T-helper 2 cell treated with Interferon-gamma antibody and Interleukin-4, amounts not matched to agents 5 μg/mL and 100 μg/mL, for 36 hours (primary cell): ENCODE measurements at regions not wholly inside any gene's neighbourhood (a gene's known extent, or its start where the extent isn't known, plus 50 kb on each side); places are given as distances from the start of the nearest gene placed in this dataset.

Source experiments
- DNase-seq: peaks from one replicate; pipeline ENCODE4 v3.0.0; 2021; ENCODE audit warnings: low spot score
- H3K27ac Mint-ChIP-seq: one replicate; pipeline ENCODE4 v1.8.0; 2021; ENCODE audit warnings: mild to moderate bottlenecking, mixed read lengths
- H3K27me3 Mint-ChIP-seq: one replicate; pipeline ENCODE4 v1.8.0; 2021; ENCODE audit warnings: low read depth, mixed read lengths
- H3K36me3 Mint-ChIP-seq: one replicate; pipeline ENCODE4 v1.8.0; 2021; ENCODE audit warnings: low read depth, mixed read lengths
- H3K4me1 Mint-ChIP-seq: one replicate; pipeline ENCODE4 v1.8.0; 2021; ENCODE audit warnings: low read depth, mixed read lengths
- H3K4me3 Mint-ChIP-seq: one replicate; pipeline ENCODE4 v1.8.0; 2022; ENCODE audit warnings: mild to moderate bottlenecking, moderate library complexity, mixed read lengths
- H3K9me3 Mint-ChIP-seq: one replicate; pipeline ENCODE4 v1.8.0; 2021; ENCODE audit warnings: mixed read lengths

- Mint-ChIP-seq H3K36me3 (no peaks in the 10 kb centered on the region), H3K4me1 (no peaks in the 10 kb centered on the region), H3K4me3 (no peak overlapping the region), H3K27me3 (no peaks in the 10 kb centered on the region), H3K9me3 (no peaks in the 10 kb centered on the region), H3K27ac (no peak overlapping the region)
- no peak for DNase-seq
Observed at GRCh38 chr4:20431543-20431951, 179.8 kb downstream of the SLIT2 start.

DNA sequence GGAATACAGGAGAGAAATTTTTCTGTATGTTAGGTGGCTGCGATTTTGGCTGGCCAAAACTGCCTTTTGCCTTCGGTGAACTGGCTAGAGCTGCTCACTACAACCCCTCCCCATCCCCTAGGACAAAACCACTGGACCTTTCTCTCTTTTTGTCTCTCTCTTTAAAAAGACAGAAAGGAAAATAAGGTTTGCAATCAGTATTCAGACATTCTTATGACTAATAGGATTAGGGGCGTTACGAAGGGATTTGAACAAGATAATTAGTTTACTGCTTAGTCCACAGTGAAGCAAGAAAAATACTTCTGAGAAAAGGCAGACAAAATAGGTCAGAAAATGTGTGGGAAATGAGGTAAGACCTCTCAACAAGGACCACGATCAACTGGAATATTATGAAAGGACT is 180.4 kb downstream of the SLIT2 start:
- no peaks in the 10 kb centered on the region for H3K36me3 Mint-ChIP-seq
- H3K4me3 Mint-ChIP-seq: no peak overlapping the region
- H3K27me3 Mint-ChIP-seq: no peaks in the 10 kb centered on the region
- no peak overlapping the region for H3K27ac Mint-ChIP-seq
- DNase-seq: no peak
- H3K9me3 Mint-ChIP-seq: no peaks in the 10 kb centered on the region
- H3K4me1 Mint-ChIP-seq: no peaks in the 10 kb centered on the region

DNA sequence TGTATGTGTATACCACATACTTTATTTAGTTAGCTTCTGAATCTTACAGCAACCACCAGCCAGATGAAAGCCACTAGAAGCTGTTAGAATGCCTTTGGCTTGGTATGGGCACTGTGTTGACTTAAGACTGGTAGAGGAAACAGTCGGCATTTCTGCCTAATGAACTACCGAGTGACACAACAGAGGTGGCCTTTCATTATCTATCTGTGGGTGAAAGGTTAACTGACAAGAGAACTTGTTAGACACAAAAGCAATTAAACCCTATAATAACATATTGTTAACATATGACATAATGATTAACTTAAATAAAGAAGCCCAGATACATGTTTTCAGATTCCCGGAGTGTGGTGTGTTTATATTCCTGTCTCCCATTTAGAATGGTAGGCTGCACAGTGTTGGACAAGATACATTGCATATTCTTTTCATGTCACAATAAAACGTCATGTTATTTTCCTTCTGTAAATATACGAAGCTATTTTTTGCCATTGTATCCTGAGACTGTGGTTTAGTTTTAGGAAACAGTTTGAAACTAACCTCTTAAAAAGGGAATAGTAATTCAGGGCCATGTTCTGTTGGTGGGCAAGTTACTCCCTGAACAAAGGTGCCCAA is 181.5 kb downstream of the SLIT2 start:
- Mint-ChIP-seq H3K4me3 (no peak overlapping the region), H3K9me3 (no peaks in the 10 kb centered on the region), H3K4me1 (no peaks in the 10 kb centered on the region), H3K36me3 (no peaks in the 10 kb centered on the region), H3K27ac (no peak overlapping the region), H3K27me3 (no peaks in the 10 kb centered on the region)
- no peak for DNase-seq

GRCh38 chr4:20440170-20440569 is 188.5 kb downstream of the SLIT2 start:
- Mint-ChIP-seq H3K9me3 (no peaks in the 10 kb centered on the region), H3K4me3 (no peak overlapping the region), H3K4me1 (no peaks in the 10 kb centered on the region), H3K27me3 (no peaks in the 10 kb centered on the region), H3K36me3 (no peaks in the 10 kb centered on the region), H3K27ac (no peak overlapping the region)
- DNase-seq: no peak

DNA sequence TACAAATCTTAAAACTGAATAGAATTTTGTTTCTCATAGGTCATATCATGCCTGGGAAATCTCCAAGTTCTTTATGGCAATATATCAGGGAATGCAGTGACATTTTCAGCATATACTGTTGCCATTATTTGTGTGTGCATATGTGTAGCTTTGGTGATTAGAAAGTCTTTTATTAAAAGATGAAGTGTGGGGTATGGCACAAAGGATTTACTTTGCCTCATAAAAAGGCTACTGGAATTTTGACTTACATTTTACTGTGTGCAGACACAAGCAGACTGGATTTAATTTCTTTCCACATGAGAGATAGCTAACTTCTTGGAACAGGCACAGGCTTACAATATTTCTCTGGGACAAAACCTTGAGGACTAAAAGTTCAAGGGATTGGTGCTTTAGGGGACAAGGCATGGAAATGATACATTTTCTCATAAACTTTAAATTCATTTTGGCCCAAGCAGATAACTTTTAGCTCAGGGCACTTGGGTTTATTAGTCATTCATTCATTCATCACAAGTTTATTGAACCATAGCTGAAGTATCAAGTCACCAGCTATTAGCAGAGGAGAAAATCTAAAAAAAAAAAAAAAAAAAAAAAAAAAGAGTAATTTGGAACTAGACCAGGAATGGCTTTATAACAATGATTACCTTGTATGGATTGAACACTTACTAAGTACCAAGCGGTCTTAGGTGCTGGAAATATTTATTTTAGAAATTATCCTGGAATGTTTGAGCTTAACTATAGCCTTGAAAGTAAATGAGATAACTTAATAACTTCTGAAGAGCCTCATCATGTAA is 191.5 kb downstream of the SLIT2 start:
- Mint-ChIP-seq H3K27ac (no peak overlapping the region), H3K36me3 (no peaks in the 10 kb centered on the region), H3K27me3 (no peaks in the 10 kb centered on the region), H3K4me3 (no peak overlapping the region), H3K9me3 (no peaks in the 10 kb centered on the region), H3K4me1 (no peaks in the 10 kb centered on the region)
- no peak for DNase-seq

GRCh38 chr4:20444599-20445337 is 193.1 kb downstream of the SLIT2 start:
- Mint-ChIP-seq H3K9me3 (no peaks in the 10 kb centered on the region), H3K27ac (no peak overlapping the region), H3K36me3 (no peaks in the 10 kb centered on the region), H3K27me3 (no peaks in the 10 kb centered on the region), H3K4me3 (no peak overlapping the region), H3K4me1 (no peaks in the 10 kb centered on the region)
- DNase-seq: no peak

GRCh38 chr4:20445933-20446723 is 194.4 kb downstream of the SLIT2 start:
- no peak overlapping the region for H3K4me3 Mint-ChIP-seq
- no peaks in the 10 kb centered on the region for H3K36me3 Mint-ChIP-seq
- no peaks in the 10 kb centered on the region for H3K9me3 Mint-ChIP-seq
- no peak overlapping the region for H3K27ac Mint-ChIP-seq
- no peaks in the 10 kb centered on the region for H3K27me3 Mint-ChIP-seq
- H3K4me1 Mint-ChIP-seq: no peaks in the 10 kb centered on the region
- no peak for DNase-seq

GRCh38 chr4:20447103-20447502 is 195.4 kb downstream of the SLIT2 start:
- Mint-ChIP-seq H3K9me3 (no peaks in the 10 kb centered on the region), H3K4me3 (no peak overlapping the region), H3K4me1 (no peaks in the 10 kb centered on the region), H3K27me3 (no peaks in the 10 kb centered on the region), H3K27ac (no peak overlapping the region), H3K36me3 (no peaks in the 10 kb centered on the region)
- DNase-seq: no peak

- no peaks in the 10 kb centered on the region for H3K36me3 Mint-ChIP-seq
- no peak overlapping the region for H3K4me3 Mint-ChIP-seq
- H3K27ac Mint-ChIP-seq: no peak overlapping the region
- H3K4me1 Mint-ChIP-seq: no peaks in the 10 kb centered on the region
- H3K27me3 Mint-ChIP-seq: peaks cover 2% of the 10 kb centered on the region
- H3K9me3 Mint-ChIP-seq: no peaks in the 10 kb centered on the region
- DNase-seq: no peak
Observed at GRCh38 chr4:20451986-20452385, 200.3 kb downstream of the SLIT2 start.

DNA sequence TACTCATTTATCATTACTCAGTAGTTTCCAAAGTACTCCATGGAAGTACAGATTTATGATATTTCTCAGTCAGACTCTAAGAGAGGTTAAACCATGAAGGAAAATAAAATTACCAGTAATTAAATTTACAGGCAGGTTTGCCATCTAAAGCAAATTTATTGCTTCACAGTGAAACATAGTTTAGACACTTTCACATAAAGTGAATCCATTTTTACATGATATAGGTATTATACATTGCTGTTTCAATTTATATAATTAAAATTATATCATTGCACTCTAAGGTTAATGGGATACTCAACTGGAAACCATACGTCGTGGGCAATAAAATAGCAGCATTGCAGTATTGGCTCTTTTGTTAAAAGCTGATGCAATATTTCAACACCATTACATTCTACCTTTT is 202.8 kb downstream of the SLIT2 start:
- Mint-ChIP-seq H3K27ac (no peak overlapping the region), H3K36me3 (no peaks in the 10 kb centered on the region), H3K27me3 (peaks cover 2% of the 10 kb centered on the region), H3K4me3 (no peak overlapping the region), H3K4me1 (no peaks in the 10 kb centered on the region), H3K9me3 (no peaks in the 10 kb centered on the region)
- DNase-seq: no peak

DNA sequence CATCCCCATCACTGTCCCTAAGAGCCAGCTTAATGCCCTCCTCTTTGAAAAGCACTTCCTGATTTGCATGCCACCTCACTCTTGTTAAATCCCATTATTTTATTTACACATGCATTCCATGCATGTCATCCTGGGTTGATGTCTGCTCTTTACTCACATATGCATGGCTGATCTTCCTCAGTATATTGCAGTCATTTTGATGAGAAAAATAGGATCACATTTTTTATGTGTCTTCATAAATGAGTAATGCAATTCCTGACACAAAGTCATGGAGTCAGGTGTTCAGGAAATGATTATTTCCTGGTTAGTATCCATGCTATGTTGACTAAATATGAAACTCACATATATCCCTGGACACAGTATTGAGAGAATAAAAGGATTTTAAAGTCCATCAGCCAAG is 204.7 kb downstream of the SLIT2 start:
- Mint-ChIP-seq H3K4me1 (no peaks in the 10 kb centered on the region), H3K9me3 (no peaks in the 10 kb centered on the region), H3K36me3 (no peaks in the 10 kb centered on the region), H3K27ac (no peak overlapping the region), H3K4me3 (no peak overlapping the region), H3K27me3 (peaks cover 2% of the 10 kb centered on the region)
- DNase-seq: no peak

- H3K27ac Mint-ChIP-seq: no peak overlapping the region
- no peak for DNase-seq
Observed at GRCh38 chr4:20462426-20463175, 210.9 kb downstream of the SLIT2 start.

DNA sequence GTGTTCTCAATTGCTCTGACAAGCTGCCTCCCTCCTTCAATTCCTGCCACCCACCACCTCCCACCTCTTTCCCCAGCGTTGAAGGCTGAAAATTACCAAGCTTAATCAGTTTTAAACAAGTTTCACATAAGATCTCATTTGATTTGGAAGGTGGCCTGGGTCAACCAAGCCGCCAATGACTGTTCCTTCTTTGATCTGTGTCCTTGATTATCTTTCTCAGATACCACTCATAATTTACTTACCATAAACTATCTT is 211.4 kb downstream of the SLIT2 start:
- H3K36me3 Mint-ChIP-seq: no peaks in the 10 kb centered on the region
- H3K4me1 Mint-ChIP-seq: no peaks in the 10 kb centered on the region
- H3K9me3 Mint-ChIP-seq: no peaks in the 10 kb centered on the region

More at GRCh38 chr4:20462426-20463175, 210.9 kb downstream of the SLIT2 start:
- Mint-ChIP-seq H3K9me3 (no peaks in the 10 kb centered on the region), H3K4me1 (no peaks in the 10 kb centered on the region), H3K36me3 (no peaks in the 10 kb centered on the region), H3K27me3 (no peaks in the 10 kb centered on the region), H3K4me3 (no peak overlapping the region)

More for the DNA sequence above, 211.4 kb downstream of the SLIT2 start:
- H3K27ac Mint-ChIP-seq: no peak overlapping the region
- DNase-seq: no peak
- H3K4me3 Mint-ChIP-seq: no peak overlapping the region
- H3K27me3 Mint-ChIP-seq: no peaks in the 10 kb centered on the region
